Stimulated activated CD4-positive, alpha-beta T cell treated with anti-CD3 and anti-CD28 coated beads, Interleukin-15, amount 100 ng/mL, for 48 hours (primary cell): ENCODE measurements at regions not wholly inside any gene's neighbourhood (a gene's known extent, or its start where the extent isn't known, plus 50 kb on each side); places are given as distances from the start of the nearest gene placed in this dataset.

Source experiments
- DNase-seq, 2 donors: peaks; one replicate each; pipeline ENCODE4 v3.0.0-alpha.2; 2020; ENCODE audit warnings: low read depth in 2 of 2

GRCh38 chr2:3100386-3100785, 277.2 kb downstream of the EIPR1 start:
- no peak for DNase-seq

GRCh38 chr2:3099860-3100234, 277.8 kb downstream of the EIPR1 start:
- DNase-seq: no peak

- DNase-seq: no peak
These were observed 278.3 kb downstream of the EIPR1 start for GRCh38 chr2:3099145-3099859.

- DNase-seq: no peak
These were observed 279.4 kb downstream of the EIPR1 start for GRCh38 chr2:3098231-3098630.

GRCh38 chr2:3097804-3098203, 279.8 kb downstream of the EIPR1 start:
- DNase-seq: no peak

GRCh38 chr2:3094999-3095958, 282.3 kb downstream of the EIPR1 start:
- no peak for DNase-seq

GRCh38 chr2:3094318-3094717, 283.3 kb downstream of the EIPR1 start:
- DNase-seq: no peak

- no peak for DNase-seq
These were observed 285.9 kb downstream of the EIPR1 start for GRCh38 chr2:3091696-3092095.

GRCh38 chr2:3082705-3083104, 294.9 kb downstream of the EIPR1 start:
- no peak for DNase-seq

GRCh38 chr2:3079959-3080948, 297.4 kb downstream of the EIPR1 start:
- DNase-seq: no peak

- no peak for DNase-seq
These were observed 298.2 kb downstream of the EIPR1 start for GRCh38 chr2:3079466-3079865.

GRCh38 chr2:3078684-3079083, 298.9 kb downstream of the EIPR1 start:
- no peak for DNase-seq

- no peak for DNase-seq
These were observed 300.6 kb downstream of the EIPR1 start for GRCh38 chr2:3076848-3077642.

- DNase-seq: no peak
These were observed 301.7 kb downstream of the EIPR1 start for GRCh38 chr2:3075991-3076340.

GRCh38 chr2:3075316-3075990, 302.2 kb downstream of the EIPR1 start:
- DNase-seq: no peak

GRCh38 chr2:3073704-3074103, 303.9 kb downstream of the EIPR1 start:
- DNase-seq: no peak

GRCh38 chr2:3073041-3073595, 304.5 kb downstream of the EIPR1 start:
- DNase-seq: no peak

GRCh38 chr2:3071685-3072263, 305.8 kb downstream of the EIPR1 start:
- no peak for DNase-seq

GRCh38 chr2:3066831-3067230, 310.8 kb downstream of the EIPR1 start:
- no peak for DNase-seq

GRCh38 chr2:3065928-3066327, 311.7 kb downstream of the EIPR1 start:
- DNase-seq: no peak
